ENCODE measurements at regions not wholly inside any gene's neighbourhood (a gene's known extent, or its start where the extent isn't known, plus 50 kb on each side); places are given as distances from the start of the nearest gene placed in this dataset.

DNA sequence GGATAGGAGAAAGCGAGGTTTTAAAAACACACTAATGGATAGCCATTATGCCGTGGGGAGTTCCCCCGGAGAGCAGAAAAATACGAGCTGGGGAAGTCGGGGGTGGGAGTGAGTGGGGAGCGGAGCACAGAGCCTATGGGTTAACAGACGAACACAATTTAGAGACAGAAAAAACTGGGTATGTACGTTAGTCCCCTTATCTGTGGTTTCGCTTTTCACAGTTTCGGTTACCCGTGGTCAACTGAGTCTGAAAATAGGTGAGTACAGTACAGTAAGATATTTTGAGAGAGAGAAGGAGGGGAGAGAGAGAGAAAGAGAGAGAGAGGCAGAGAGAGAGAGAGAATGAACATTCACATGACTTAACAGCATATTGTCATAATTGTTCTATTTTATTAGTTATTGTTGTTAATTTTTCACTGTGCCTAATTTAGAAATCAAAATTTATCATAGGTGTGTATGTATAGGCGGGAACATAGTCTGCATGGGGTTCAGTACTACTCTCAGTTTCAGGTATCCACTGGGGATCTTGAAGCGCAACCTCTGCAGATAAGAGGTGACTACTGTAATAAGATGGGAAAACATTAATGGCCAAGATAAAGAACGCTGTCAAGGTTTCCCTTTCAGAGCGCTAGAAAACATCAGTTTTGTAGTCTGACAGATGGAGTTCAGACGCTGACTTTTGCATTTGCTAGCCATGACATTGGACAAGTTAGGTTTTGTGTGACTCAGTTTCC is 125.6 kb upstream of the LMO4 start:
- H2AFZ ChIP-seq: no peak overlapping the region
- no peaks in the 10 kb centered on the region for H3K79me2 ChIP-seq
- peaks cover 6% of the 10 kb centered on the region for H3K27me3 ChIP-seq
- H3K9me2 ChIP-seq (replicated peaks; ENCODE audit: insufficient read depth): no peaks in the 10 kb centered on the region
- 81% methylated on average over 16 of the region's 16 CpGs for WGBS (ENCODE audit: low lambda C conversion rate, missing lambda C conversion rate)
- no peaks in the 10 kb centered on the region for H3K4me1 ChIP-seq (ENCODE audit: insufficient read depth)
- no peak overlapping the region for H3K27ac ChIP-seq
- H3K36me3 ChIP-seq (replicated peaks; ENCODE audit: insufficient read depth, low read depth): no peaks in the 10 kb centered on the region
- DNase-seq (ENCODE audit: low spot score): no peak
- H3K4me3 ChIP-seq: no peak overlapping the region
- H4K20me1 ChIP-seq (ENCODE audit: insufficient read depth, poor library complexity, severe bottlenecking): no peaks in the 10 kb centered on the region
- no peaks in the 10 kb centered on the region for H3K9me3 ChIP-seq (ENCODE audit: low read depth)
- TF ChIP-seq EZH2 (IDR thresholded peaks at IDR 0.05; ENCODE audit: borderline replicate concordance) (no peak), EZH2phosphoT487 (IDR thresholded peaks at IDR 0.05; ENCODE audit: low read depth, severe bottlenecking, unreplicated experiment) (no peak)
- TF ChIP-seq, protein P1, sequence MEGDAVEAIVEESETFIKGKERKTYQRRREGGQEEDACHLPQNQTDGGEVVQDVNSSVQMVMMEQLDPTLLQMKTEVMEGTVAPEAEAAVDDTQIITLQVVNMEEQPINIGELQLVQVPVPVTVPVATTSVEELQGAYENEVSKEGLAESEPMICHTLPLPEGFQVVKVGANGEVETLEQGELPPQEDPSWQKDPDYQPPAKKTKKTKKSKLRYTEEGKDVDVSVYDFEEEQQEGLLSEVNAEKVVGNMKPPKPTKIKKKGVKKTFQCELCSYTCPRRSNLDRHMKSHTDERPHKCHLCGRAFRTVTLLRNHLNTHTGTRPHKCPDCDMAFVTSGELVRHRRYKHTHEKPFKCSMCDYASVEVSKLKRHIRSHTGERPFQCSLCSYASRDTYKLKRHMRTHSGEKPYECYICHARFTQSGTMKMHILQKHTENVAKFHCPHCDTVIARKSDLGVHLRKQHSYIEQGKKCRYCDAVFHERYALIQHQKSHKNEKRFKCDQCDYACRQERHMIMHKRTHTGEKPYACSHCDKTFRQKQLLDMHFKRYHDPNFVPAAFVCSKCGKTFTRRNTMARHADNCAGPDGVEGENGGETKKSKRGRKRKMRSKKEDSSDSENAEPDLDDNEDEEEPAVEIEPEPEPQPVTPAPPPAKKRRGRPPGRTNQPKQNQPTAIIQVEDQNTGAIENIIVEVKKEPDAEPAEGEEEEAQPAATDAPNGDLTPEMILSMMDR (IDR thresholded peaks at IDR 0.05; ENCODE audit: poor library complexity): no peak
- no peak overlapping the region for H3K4me2 ChIP-seq

DNA sequence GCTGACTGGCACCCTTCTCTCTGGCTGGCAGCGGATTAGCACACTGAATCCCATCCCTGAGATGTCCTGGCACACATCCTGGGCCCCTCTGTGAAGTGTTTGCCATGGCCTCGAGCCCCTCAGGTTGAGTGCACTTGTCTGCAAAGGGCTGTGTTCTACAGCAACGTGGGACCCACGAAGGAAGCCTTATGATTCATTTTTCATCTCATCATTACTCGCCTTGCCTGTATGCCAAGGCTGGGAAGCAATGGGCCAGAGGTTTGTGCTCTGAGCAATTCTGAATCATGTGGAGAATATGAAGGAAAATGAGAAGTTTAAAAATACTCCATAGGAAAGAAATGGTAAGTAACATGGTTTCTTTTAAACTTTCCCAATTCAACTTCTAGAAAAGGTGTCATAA is 124.8 kb upstream of the LMO4 start:
- H4K20me1 ChIP-seq (ENCODE audit: insufficient read depth, poor library complexity, severe bottlenecking): no peaks in the 10 kb centered on the region
- DNase-seq (ENCODE audit: low spot score): no peak
- H3K4me1 ChIP-seq (ENCODE audit: insufficient read depth): no peaks in the 10 kb centered on the region
- H2AFZ ChIP-seq: no peak overlapping the region
- H3K36me3 ChIP-seq (replicated peaks; ENCODE audit: insufficient read depth, low read depth): no peaks in the 10 kb centered on the region
- H3K4me3 ChIP-seq: no peak overlapping the region
- H3K4me2 ChIP-seq: no peak overlapping the region
- TF ChIP-seq, protein P1 (IDR thresholded peaks at IDR 0.05; ENCODE audit: poor library complexity): no peak
- TF ChIP-seq EZH2phosphoT487 (IDR thresholded peaks at IDR 0.05; ENCODE audit: low read depth, severe bottlenecking, unreplicated experiment): no peak
- no peak for TF ChIP-seq EZH2 (IDR thresholded peaks at IDR 0.05; ENCODE audit: borderline replicate concordance)
- H3K27ac ChIP-seq: no peak overlapping the region
- peaks cover 6% of the 10 kb centered on the region for H3K27me3 ChIP-seq
- no peaks in the 10 kb centered on the region for H3K9me2 ChIP-seq (replicated peaks; ENCODE audit: insufficient read depth)
- whole genome bisulfite sequencing (ENCODE audit: low lambda C conversion rate, missing lambda C conversion rate): 77% methylated on average over 5 of the region's 5 CpGs
- H3K79me2 ChIP-seq: no peaks in the 10 kb centered on the region
- H3K9me3 ChIP-seq (ENCODE audit: low read depth): no peaks in the 10 kb centered on the region

DNA sequence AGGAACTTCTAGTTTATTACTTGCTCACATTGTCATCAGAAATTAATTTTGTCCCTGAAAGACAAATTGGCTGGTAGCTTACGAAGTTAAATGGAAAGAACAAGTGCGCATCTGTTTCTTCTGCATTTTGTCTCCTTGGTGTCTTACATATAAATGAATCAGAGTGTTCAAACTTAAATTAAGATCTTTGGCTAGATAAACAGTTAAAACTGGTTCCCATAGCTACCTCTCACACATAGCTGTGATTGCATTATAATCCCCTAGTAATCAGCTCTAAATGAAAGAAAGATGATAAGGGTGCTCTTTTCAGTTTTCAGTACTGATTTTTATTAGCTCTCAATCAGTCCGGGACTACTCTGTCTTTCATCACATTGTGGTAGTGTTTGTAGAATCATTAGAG is 124.2 kb upstream of the LMO4 start:
- no peaks in the 10 kb centered on the region for H3K9me2 ChIP-seq (replicated peaks; ENCODE audit: insufficient read depth)
- no peaks in the 10 kb centered on the region for H3K9me3 ChIP-seq (ENCODE audit: low read depth)
- WGBS (ENCODE audit: low lambda C conversion rate, missing lambda C conversion rate): 71% methylated on average over 3 of the region's 3 CpGs
- TF ChIP-seq, protein P1 (IDR thresholded peaks at IDR 0.05; ENCODE audit: poor library complexity): no peak
- TF ChIP-seq EZH2 (IDR thresholded peaks at IDR 0.05; ENCODE audit: borderline replicate concordance) (no peak), EZH2phosphoT487 (IDR thresholded peaks at IDR 0.05; ENCODE audit: low read depth, severe bottlenecking, unreplicated experiment) (no peak)
- H3K4me1 ChIP-seq (ENCODE audit: insufficient read depth): no peaks in the 10 kb centered on the region
- H3K4me3 ChIP-seq: no peak overlapping the region
- no peaks in the 10 kb centered on the region for H4K20me1 ChIP-seq (ENCODE audit: insufficient read depth, poor library complexity, severe bottlenecking)
- H3K4me2 ChIP-seq: no peak overlapping the region
- H3K27ac ChIP-seq: no peak overlapping the region
- H2AFZ ChIP-seq: no peak overlapping the region
- H3K27me3 ChIP-seq: peaks cover 6% of the 10 kb centered on the region
- H3K79me2 ChIP-seq: no peaks in the 10 kb centered on the region
- DNase-seq (ENCODE audit: low spot score): no peak
- H3K36me3 ChIP-seq (replicated peaks; ENCODE audit: insufficient read depth, low read depth): no peaks in the 10 kb centered on the region

Data from hepatocyte (in vitro differentiated cells).